NCI-H2029 treated with DMSO at 0.1 percent for 48 hours (cell line): ENCODE measurements at regions not wholly inside any gene's neighbourhood (a gene's known extent, or its start where the extent isn't known, plus 50 kb on each side); places are given as distances from the start of the nearest gene placed in this dataset.
"Not testable (repeated sequence)": the region's sequence is repeated elsewhere in the genome, so short reads cannot be mapped to it uniquely, and the experiment has no call there.

ENCODE experiments used
- DNase-seq: peaks from one replicate; lab custom pipeline; 2025; lab: John Stamatoyannopoulos, UW

DNA sequence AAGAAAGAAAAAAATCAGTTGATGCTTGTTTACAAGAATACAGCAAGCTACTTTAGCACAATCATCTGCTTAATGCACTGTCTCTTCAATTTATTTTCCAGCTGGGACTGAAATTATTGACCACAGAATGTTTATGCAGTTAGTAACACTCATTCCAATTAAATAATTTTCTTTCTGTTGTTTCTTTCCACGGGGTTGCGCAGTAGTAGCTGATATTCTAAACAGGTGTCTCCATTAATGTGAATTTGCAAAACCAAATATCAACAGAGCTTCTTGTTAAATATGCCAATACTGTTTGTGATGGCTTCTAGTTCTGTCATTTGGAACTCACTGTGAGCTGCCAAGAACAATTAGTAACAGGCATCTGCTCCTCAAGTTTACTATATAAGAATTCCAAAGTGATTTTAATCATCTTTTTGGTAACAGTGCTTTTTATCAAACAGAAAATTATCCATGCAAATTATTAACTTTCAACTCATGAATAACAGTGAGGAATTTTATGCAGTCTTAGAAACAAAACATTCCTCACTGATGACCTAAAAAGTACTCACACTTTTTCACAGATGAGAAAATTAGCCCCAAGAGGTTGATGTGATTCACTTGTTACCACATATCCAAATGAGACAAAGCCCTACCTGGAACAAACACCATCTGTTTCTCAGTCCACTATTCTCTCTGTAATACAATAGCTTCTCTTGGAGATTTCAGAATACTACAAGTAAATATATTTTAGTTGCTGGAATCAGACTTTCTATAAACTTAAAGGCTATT is 567.6 kb upstream of the RGMB start:
- DNase-seq, result no peak

DNA sequence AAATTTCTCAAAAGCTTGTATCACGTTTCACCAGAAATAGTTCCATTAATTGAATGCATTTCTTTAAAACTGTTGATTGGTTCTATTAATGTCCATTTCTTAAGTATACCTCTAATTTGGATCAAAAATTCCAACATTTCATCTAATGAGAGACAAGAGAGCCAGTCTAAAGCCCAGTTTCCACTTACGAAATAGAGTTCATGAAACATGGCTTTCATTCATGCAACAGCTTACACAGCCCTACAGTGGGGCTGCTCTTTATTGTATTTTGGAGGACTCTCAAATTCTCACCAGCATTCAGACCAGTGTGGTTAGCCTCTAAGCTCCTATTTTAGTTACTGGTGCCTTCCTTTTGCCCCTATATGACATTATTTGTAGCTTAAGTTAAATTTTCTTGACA is 566.9 kb upstream of the RGMB start:
- no peak for DNase-seq

DNA sequence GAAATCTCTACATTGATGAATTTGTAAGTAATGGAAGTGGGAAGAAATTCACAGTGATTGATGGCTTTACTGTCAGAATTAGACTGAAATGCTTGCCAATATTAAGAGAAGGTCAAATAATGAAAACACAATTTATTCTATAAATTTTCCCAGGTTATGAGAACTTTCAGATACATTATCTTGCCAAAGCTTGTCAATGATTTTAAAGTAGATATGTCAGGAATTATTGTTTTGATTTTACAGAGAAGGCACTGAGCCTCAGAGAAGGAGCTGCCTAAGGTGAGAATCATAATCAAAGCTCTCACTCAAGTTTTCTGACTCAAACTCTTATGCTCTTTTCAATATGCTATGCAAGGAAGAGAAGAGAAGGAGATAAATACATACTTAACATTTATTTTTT is 564.0 kb upstream of the RGMB start:
- DNase-seq, result no peak

DNA sequence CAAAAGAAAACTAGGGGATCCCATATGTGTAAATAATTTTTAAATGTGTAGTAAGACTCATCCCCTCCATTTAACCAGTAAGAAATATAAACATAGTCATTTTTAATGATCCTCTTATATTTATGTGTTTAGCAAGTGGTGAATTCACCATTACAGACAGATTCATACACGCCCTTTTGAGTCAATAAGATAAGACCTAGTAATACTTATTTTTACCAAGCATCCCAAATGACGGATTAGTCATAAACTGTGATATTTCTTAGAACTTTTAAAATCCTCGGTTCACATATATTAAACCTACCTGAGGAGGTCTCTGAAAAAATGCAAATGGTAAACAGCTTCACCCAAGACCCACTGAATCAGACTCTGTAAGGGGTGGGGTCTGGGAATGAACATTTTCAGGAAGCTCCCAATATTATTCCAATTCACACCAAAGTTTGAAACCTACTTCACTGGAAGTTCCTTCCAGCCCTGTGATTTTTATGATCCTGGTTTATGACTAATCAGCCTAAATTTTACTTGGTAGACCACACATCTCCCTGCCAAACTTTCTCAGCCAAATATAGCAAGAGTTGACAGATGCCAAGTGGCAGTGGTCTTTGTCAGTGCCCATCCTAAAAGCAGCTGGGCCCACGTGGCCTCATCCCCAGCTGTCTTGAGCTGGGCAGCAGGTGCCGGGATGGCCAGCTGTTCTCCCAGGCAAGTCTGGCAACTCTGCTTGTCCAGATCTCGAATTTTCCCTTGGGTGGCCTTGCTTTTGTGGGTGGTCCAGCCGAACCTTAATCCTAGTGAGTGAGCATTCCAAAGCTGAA is 559.0 kb upstream of the RGMB start:
- no peak for DNase-seq

DNA sequence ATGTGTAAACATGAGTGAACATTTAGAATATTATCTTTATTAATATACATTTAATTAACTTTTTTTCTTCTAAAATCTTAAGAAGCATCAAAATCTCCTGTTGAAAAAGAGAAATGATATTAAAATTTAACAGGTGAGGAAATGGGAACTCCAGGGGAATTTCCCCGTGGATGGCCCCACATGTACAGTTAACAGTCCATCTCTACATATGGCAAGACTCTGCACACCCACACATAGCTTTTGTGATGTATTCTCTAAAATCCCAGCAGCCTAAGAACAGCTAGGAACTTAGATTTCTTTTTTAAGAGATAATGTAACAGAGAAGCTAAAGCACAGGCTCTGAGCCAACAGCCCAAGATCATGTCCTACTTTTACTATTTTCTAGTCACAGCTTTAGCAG is 556.3 kb upstream of the RGMB start:
- no peak for DNase-seq

DNA sequence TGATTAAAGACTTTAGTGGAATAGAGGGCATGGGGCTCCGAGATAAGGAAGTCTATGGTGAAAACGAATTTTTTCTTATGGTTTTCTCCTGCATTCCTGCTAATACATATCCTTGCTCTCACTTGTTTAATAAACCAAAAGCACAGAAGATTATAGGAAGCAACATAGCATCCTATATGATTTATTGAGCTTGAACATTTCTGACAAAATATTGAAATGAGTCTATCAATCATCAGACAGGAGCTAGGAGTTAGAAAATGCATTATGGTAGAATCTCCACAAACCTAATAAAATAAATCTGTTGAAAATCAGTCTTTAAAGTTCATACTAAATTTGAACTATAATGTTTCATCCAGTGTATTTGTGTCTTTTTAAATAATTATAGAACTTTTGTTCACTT is 554.6 kb upstream of the RGMB start:
- DNase-seq, result no peak

DNA sequence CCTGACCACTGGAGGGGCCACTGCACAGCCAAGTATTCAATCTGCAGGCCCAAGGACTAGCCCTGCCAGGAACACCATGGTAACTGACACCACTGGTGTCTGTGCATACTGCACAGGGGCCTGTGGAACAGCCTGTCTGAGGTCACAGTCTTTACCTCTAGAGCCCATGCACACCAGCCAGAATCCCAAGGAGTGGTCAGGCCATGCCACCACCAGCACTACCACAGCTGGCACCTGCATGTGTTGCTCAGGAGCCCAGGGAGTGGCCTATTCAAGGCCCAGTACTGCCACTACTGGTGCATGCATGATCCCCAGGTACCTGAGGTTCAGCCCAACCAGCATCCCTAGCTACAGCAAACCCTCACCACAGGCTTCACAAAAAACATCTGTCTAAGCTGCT is 546.0 kb upstream of the RGMB start:
- DNase-seq, result no peak

DNA sequence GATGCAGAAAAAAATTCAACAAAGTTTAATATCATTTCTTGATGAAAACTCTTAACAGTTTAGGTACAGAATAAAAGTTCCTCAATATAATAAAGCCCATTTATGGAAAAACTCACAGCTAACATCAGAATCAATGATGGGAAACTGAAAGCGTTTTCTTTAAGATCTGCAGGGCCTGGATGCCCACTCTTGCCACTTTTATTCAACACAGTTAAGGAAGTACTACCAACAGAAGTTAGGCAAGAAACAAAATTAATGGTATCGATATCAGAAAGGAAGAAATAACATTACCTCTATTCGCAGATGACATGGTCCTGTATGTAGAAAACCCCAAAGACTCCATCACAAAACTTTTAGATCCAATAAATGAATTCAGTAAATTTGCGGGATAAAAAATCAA is 542.4 kb upstream of the RGMB start:
- no peak for DNase-seq

DNA sequence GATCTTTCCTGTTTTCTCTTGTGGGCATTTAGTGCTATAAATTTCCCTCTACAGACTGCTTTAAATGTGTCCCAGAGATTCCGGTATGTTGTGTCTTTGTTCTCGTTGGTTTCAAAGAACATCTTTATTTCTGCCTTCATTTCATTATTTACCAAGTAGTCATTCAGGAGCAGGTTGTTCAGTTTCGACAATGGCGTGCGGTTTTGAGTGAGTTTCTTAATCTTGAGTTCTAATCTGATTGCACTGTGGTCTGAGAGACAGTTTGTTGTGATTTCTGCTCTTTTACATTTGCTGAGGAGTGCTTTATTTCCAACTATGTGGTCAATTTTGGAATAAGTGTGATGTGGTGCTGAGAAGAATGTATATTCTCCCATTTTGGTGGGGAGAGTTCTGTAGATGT is 535.7 kb upstream of the RGMB start:
- not testable (repeated sequence) for DNase-seq

DNA sequence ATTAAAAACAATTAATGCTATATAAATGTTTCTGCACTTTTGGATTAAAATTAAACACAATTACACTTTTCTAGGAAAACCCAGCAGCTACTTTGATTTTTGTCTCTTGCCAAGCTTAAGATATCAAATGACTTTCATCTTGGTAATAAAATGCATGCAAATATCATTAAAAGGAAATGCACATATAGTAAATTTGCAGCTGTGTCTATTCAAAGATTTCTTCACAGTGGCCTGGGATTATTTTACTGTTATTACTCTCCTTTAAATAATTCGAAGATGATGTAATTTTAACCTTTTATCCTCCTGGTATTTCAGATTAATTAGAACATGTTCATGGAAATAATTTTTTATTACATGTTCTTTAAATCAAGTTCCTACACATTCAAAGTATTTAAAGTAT is 529.5 kb upstream of the RGMB start:
- no peak for DNase-seq

DNA sequence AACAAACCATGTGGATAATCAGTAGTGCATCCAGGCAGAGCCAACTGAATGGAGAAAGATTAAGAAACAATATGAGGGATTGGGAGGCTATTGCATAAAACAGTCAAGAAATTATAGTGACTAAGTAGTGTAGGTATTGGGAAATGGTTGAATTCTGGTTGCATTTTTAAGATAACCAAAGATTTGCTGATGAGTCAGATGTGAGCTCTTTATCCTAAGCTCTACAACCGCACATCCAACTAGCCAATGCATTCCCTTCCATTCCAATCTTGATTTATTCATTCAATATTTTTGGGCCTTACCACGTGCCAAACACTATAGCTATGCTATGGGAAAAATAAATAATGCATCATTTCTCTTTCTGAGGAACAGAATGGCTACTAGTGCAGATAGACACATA is 524.5 kb upstream of the RGMB start:
- DNase-seq, result no peak

DNA sequence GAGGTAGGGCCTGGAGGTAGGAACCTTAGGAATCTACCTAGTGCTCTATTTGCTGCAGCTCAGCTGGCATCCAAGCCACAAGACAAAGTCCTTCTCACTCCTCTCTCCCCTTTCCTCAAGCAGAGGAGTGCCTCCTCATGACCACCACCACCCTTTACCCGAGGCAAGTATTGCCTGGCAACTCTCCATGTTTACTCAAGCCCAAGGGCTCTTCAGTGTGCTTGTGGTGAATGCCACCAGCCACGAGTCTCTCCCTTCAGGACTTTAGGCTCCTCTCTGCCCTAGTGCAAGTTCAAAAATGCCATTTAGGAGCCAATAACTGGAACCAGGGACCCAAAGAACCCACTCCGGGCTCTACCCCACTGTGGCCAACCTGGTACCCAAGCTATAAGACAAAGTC is 514.5 kb upstream of the RGMB start:
- DNase-seq, result peak; percentile 19

DNA sequence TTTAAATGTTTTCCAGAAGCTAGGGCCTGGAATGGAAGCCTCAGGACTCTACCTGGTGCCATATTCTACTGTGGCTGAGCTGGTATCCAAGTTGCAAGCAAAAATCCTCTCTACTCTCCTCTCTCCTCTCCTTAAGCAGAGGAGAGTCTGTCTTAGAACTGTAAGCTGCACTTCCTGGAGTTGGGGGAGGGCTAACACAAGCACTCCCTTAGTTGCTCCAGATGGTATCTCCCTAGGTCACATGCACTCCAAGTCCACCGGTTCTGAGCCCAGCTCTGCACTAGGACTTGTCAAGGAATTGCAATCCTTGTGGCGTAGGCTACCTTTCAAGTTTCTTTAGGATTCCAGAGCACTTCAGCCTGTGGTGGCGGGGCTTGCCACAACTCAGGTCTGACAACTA is 513.9 kb upstream of the RGMB start:
- DNase-seq, result no peak

DNA sequence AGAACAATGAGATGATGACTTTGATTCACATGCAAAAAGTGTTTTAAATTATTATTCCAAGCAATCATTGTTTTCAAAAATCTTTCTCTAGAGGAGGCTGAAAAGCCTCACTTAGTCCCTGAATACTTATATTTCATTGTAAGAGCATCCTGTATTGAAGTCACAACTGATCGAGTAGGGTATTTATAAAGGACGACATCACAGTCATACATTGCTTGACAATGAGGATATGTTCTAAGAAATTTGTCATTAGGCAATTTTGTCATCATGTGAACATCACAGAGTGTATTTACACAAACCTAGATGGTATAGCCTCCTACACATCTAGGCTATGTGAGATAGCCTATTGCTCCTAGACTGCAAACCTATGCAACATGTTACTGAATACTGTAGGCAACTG is 510.4 kb upstream of the RGMB start:
- DNase-seq, result no peak

DNA sequence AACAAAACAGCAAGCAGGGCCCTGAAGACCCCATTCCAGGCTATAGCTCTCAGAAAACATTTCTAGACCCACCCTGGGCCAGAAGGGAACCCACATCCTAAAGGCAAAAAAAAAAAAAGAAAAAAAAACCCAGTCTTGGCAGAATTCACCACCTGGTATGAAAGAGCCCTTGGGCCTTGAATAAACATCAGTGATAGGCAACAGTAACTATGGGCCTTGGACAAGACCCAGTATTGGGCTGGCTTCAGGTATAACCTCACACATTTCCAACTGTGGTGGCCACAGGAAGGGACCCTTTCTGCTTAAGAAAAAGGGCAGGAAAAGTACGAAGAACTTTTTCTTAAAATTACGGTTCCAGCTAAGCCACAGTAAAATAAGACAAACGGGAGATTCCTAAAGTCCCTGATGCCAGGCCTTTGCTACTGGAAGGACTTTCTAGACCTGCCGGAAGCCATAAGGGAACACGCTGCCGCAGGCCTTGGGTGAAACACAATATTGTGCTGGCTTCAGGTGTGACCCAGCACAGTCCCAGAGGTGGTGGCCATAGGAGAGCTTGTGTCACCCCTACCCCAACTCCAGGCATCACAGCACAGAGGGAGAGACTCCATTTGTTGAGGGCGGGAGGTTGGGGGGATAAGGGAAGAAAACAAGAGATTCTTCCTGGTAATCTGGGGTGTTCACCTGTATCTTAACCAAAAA is 505.2 kb upstream of the RGMB start:
- DNase-seq, result no peak

DNA sequence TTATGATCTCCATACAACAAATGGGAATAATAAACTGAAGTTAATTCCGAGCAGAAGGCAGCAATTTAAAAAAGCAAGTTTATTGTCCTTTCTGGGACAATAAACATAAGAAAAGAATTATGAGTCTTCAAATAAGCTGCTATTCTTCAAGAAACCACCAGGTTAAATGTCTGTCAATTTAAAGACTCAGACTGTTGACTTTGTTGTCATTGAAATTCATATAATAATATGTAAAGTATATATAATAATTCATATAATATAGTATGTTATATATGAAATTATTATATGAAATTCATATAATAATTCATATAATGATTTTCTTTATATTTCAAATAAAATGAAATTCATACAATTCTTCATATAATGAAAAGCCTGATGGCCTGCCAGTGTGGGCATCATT is 497.5 kb upstream of the RGMB start:
- no peak for DNase-seq

DNA sequence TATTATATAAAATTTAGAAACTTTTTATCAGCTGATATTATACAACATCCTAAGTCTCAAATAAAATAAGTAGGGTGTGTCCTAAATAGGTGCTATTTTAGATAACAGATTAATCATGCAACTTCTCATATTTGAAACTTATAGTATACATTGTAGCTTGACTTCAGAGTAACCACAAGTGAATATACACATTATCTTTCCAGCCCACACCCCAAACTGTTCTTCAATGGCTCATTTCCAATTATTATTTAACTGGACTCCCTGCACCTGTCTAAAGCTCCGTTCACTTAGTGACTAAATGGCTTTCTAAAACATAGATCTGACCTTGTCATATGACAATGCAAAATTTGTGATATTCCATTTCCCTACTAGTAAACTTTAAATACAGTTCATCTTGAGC is 490.9 kb upstream of the RGMB start:
- no peak for DNase-seq

DNA sequence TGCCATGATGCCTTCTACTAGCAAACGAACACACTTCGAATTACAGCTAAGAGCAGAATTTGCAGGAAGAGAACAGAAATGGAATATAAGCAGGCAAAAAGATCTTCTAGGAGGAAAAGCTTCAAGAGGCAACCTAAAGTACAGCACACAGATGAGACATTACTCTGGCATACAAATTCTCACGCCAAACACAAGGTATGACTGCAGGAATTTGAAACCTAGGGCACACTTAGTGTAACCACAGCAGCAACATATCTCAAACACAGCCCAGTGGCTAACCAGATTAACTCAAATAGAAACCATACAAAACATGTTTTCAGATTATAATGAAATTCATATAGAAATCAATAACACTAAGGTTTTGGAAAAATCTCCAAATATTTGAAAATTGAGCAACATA is 481.0 kb upstream of the RGMB start:
- DNase-seq, result no peak

DNA sequence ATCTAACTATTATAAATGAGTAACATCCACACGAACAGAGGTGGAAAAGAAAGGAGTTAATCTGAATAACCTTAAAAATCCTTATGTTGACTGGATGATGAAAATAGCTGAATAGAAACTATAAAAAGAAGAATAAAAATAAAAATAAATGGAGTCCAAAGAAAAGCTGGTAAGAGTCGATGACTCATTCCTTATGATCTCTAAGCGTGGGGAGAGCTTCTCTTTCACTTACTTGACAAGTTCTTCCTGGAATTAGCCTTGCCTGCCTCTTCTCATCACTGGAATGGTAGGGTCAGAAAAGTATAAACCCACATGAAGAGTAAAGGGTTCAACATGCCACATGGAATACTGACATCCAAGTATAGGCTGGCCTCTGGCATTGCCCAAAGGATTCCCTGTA is 477.0 kb upstream of the RGMB start:
- DNase-seq, result no peak

DNA sequence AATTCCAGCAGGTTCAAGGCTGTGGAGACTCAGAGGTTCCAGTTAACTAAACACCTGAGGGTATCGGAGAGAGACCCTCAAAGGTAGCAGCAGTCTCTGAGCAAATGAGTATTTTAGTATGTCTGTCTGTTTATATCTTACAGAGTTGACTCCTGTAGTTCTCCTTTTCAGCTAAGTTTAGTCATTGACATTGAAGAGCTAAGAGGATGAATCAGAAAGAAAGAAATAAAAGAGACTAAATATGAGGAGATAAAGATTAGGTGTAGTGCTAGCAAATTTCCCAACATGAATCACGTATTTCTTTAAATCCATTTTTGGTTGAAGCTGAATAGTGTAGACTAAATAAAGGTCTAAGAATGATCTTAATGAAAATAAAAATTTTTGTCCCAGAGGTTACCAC is 474.0 kb upstream of the RGMB start:
- no peak for DNase-seq

DNA sequence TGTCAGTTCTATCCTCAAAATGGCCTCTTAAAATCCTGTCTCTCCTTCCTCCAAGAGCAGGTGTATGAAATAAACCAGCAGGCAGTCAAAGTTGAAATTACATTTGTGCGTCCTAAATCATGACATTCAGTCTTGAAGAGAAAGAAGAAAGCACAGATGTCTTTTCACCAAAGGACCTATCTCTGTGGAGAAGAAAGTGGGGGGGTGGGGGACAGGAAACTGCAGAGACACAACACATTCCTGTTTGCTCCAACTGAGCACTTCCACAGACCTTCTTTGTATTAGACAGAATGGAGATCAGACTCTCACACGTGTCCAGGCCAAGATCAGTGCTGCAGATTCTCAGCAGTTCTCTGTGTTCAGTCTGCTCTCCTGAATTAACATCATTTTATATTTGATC is 471.9 kb upstream of the RGMB start:
- DNase-seq, result no peak

DNA sequence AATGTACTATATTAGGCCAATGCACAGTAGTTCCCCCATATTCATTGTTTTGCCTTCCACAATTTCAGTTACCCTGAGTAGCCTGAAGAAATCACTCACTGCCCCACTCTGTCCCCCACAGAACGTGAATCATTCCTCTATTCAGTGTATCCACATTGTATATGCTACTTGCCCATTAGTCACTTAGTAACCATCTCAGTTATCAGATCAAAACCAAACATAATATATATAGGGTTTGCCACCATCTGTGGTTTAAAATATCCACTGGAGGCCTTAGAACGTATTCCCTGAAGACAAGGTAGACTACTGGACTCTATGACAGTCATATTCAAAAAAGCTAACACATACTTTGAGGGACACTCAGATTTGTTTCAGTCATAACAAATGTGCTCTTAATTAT is 465.7 kb upstream of the RGMB start:
- DNase-seq, result no peak

DNA sequence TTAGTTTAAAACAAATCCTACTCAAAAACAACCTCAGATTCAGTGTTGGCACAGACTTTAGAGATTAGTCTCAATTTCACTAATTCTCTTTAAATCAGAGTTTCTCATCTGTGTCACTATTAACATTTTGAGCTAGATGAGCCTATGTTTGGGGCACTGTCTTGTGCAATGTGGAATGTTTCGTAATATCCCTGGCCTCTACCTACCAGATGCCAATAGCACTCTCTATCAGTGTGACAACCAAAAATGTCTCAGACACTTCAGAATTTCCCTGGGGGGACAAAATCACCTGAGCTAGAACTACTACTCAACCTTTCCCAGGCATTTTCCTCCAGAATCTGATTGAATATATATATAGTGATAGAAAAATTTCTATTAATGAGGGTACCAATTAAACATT is 465.2 kb upstream of the RGMB start:
- no peak for DNase-seq
